Suprapubic skin (tissue), 4 donors: ENCODE measurements at regions not wholly inside any gene's neighbourhood (a gene's known extent, or its start where the extent isn't known, plus 50 kb on each side); places are given as distances from the start of the nearest gene placed in this dataset.

ENCODE experiments used
- DNase-seq, 2 donors: peaks; one replicate each; pipeline ENCODE4 v3.0.0-alpha.2; 2019; ENCODE audit warnings: low spot score in 2 of 2
- H3K27ac ChIP-seq: fragments of 200-600 bp; sonication (generic); one replicate; pipeline ENCODE4 v1.5.1; 2019
- H3K27me3 ChIP-seq: fragments of 200-600 bp; sonication (generic); one replicate; pipeline ENCODE4 v1.5.1; 2019
- H3K36me3 ChIP-seq: fragments of 200-600 bp; sonication (generic); one replicate; pipeline ENCODE4 v1.5.1; 2019
- H3K4me1 ChIP-seq: fragments of 200-600 bp; sonication (generic); one replicate; pipeline ENCODE4 v1.5.1; 2019
- H3K4me3 ChIP-seq: fragments of 200-600 bp; sonication (generic); one replicate; pipeline ENCODE4 v1.5.1; 2019; ENCODE audit warnings: mild to moderate bottlenecking
- H3K9me3 ChIP-seq: fragments of 200-600 bp; sonication (generic); one replicate; pipeline ENCODE4 v1.5.1; 2019
- EP300 ChIP-seq: sonication (generic); formaldehyde crosslinking; IDR thresholded peaks from one replicate; pipeline ENCODE4 v1.6.1; 2017; ENCODE audit warnings: antibody characterized with exemption
- POLR2A ChIP-seq, 2 donors: fragments of 450-650 bp; IDR thresholded peaks; one replicate each; pipeline ENCODE4 v1.6.1; 2017; ENCODE audit warnings: antibody characterized with exemption in 2 of 2, mild to moderate bottlenecking in 2 of 2, moderate library complexity in 2 of 2
- POLR2AphosphoS5 ChIP-seq, 3 donors: sonication (generic); formaldehyde crosslinking; IDR thresholded peaks; one replicate each; pipeline ENCODE4 v1.6.1; 2017; ENCODE audit warnings: antibody characterized with exemption in 3 of 3
- WGBS: methylation state at CpG from one replicate; pipeline ENCODE4 v1.1.5; 2018; 5-methylcytosine and 5-hydroxymethylcytosine counted together
- TF ChIP-seq, protein P1 (sequence below), 2 donors: fragments of 200-600 bp in 1 of 2; fragments of 450-650 bp in 1 of 2; sonication (generic) in 1 of 2; IDR thresholded peaks; one replicate each; pipeline ENCODE4 v1.5.1; 2016 to 2019; ENCODE audit warnings: antibody characterized with exemption in 2 of 2, mild to moderate bottlenecking in 1 of 2, moderate library complexity in 1 of 2

- Histone ChIP-seq H3K9me3 (no peaks in the 10 kb centered on the region), H3K27me3 (peaks cover 2% of the 10 kb centered on the region), H3K4me3 (peak overlapping the region; percentile 23), H3K4me1 (peaks cover 23% of the 10 kb centered on the region), H3K36me3 (no peaks in the 10 kb centered on the region), H3K27ac (no peak overlapping the region)
- no peak for TF ChIP-seq POLR2AphosphoS5 (IDR thresholded peaks at IDR 0.05)
- no peak for TF ChIP-seq EP300
- TF ChIP-seq, protein P1, sequence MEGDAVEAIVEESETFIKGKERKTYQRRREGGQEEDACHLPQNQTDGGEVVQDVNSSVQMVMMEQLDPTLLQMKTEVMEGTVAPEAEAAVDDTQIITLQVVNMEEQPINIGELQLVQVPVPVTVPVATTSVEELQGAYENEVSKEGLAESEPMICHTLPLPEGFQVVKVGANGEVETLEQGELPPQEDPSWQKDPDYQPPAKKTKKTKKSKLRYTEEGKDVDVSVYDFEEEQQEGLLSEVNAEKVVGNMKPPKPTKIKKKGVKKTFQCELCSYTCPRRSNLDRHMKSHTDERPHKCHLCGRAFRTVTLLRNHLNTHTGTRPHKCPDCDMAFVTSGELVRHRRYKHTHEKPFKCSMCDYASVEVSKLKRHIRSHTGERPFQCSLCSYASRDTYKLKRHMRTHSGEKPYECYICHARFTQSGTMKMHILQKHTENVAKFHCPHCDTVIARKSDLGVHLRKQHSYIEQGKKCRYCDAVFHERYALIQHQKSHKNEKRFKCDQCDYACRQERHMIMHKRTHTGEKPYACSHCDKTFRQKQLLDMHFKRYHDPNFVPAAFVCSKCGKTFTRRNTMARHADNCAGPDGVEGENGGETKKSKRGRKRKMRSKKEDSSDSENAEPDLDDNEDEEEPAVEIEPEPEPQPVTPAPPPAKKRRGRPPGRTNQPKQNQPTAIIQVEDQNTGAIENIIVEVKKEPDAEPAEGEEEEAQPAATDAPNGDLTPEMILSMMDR (IDR thresholded peaks at IDR 0.05): peak; percentile 60 to 76
- 20% methylated on average over 30 of the region's 30 CpGs for WGBS
- DNase-seq: peak; percentile 87 to 91
Measured at GRCh38 chr7:25894902-25895791, 256.9 kb upstream of the NFE2L3 start.

DNA sequence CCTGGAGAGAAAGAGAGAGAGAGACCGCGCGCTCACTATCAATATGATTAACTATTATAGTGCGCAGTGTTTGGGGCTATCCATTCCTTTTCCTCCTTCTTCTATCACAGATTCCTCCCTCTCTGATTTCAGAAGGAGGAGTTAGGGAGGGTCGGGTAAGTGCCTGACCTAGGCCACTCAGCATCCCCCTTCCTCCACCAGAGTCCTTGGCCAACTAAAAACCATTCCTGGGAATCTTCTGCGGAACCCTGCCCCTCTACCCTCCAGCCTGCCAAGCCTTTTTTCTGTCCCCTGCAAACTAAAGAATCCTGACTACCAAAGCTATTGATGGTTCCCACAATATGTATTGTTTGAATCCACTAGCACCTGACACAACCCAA, 256.2 kb upstream of the NFE2L3 start:
- no peaks in the 10 kb centered on the region for H3K27me3 ChIP-seq
- TF ChIP-seq, protein P1 (IDR thresholded peaks at IDR 0.05): no peak
- TF ChIP-seq POLR2A (IDR thresholded peaks at IDR 0.05): no peak
- TF ChIP-seq EP300: no peak
- no peak for TF ChIP-seq POLR2AphosphoS5 (IDR thresholded peaks at IDR 0.05)
- H3K36me3 ChIP-seq: no peaks in the 10 kb centered on the region
- DNase-seq: no peak
- peaks cover 23% of the 10 kb centered on the region for H3K4me1 ChIP-seq
- no peak overlapping the region for H3K27ac ChIP-seq
- H3K9me3 ChIP-seq: no peaks in the 10 kb centered on the region
- peak overlapping the region; percentile 23 for H3K4me3 ChIP-seq
- WGBS: 66% methylated on average over 6 of the region's 6 CpGs

DNA sequence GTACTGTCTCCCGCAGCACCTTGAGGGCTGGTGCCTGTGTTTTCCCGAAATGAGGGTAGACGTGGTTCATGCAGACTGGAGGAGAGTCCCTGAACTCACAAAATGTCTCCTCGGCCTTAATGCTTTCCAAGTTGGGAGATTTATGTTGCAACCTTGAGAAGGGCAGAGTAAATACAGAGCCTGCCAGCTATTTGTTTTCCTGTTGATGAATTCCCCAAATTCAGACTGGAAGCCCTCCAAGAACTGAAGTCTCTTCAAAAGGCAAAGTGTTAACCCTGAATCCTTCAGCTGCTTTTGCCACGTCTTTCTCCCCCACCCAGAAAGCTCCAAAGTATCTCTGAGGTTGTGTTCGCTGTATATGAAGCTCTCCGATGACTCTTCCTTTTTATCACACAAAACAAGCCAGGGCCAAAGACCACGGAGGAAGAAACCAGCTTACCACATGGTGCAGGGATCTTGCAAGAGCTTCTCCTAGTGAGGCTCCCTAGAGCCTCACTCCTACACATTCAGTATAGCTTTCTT, 254.7 kb upstream of the NFE2L3 start:
- TF ChIP-seq, protein P1 (IDR thresholded peaks at IDR 0.05): no peak
- TF ChIP-seq POLR2AphosphoS5 (IDR thresholded peaks at IDR 0.05) (no peak), POLR2A (IDR thresholded peaks at IDR 0.05) (no peak), EP300 (no peak)
- no peak overlapping the region for H3K4me3 ChIP-seq
- H3K9me3 ChIP-seq: no peaks in the 10 kb centered on the region
- H3K36me3 ChIP-seq: no peaks in the 10 kb centered on the region
- no peaks in the 10 kb centered on the region for H3K27me3 ChIP-seq
- 80% methylated on average over 8 of the region's 8 CpGs for WGBS
- H3K27ac ChIP-seq: no peak overlapping the region
- H3K4me1 ChIP-seq: peaks cover 23% of the 10 kb centered on the region
- DNase-seq: no peak

DNA sequence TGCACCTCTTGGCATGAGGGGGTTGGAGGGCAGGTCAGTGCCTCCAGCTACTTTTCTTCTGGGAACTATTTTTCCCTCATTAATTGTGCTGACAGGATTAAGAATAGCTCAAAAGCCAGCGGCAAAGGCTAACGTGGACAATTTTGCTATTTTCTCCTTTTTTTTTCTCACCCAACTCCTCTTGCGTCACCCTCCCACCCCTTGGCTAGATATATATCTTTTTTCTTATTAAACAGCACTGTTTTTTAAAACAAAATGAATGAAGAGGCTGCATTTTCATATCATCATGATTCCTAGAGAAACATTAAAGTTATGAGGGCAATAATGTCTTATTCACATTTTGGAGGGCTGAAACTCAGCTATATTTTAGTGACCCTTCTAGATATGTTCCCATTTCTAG, 251.8 kb upstream of the NFE2L3 start:
- TF ChIP-seq POLR2AphosphoS5 (IDR thresholded peaks at IDR 0.05) (no peak), POLR2A (IDR thresholded peaks at IDR 0.05) (no peak), EP300 (no peak)
- TF ChIP-seq, protein P1 (IDR thresholded peaks at IDR 0.05): no peak
- 68% methylated on average over 3 of the region's 3 CpGs for WGBS
- DNase-seq: no peak
- Histone ChIP-seq H3K4me3 (no peak overlapping the region), H3K27ac (no peak overlapping the region), H3K27me3 (no peaks in the 10 kb centered on the region), H3K9me3 (no peaks in the 10 kb centered on the region), H3K36me3 (no peaks in the 10 kb centered on the region), H3K4me1 (peaks cover 2% of the 10 kb centered on the region)

DNA sequence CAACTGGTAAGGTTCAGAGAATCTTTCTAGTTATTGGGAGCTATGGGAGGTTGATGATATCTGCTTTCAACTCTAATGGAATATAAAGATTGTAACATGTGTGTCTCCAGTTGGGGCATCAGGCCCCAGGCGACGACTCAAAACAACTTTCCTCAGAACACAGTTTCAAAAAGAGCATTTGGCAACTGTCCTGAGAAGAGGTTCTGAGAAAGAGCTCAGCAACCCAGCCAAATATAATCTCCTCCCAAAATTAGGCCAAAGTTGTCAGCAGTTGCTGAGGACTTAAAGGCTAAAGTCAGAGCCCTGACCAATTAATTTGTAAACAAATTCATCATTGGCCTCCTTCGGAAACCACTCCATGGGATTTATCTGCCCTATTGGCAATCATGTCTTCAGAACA, 251.1 kb upstream of the NFE2L3 start:
- no peak overlapping the region for H3K27ac ChIP-seq
- no peak for DNase-seq
- TF ChIP-seq EP300: no peak
- no peaks in the 10 kb centered on the region for H3K36me3 ChIP-seq
- H3K4me3 ChIP-seq: no peak overlapping the region
- no peaks in the 10 kb centered on the region for H3K27me3 ChIP-seq
- WGBS: 61% methylated on average over 3 of the region's 3 CpGs
- H3K9me3 ChIP-seq: no peaks in the 10 kb centered on the region
- no peaks in the 10 kb centered on the region for H3K4me1 ChIP-seq
